Endothelial cell of umbilical vein (primary cell): ENCODE measurements at regions not wholly inside any gene's neighbourhood (a gene's known extent, or its start where the extent isn't known, plus 50 kb on each side); places are given as distances from the start of the nearest gene placed in this dataset.

ENCODE experiments used
- EZH2 ChIP-seq: IDR thresholded peaks from 2 replicates; pipeline ENCODE4 v1.6.1; 2012; ENCODE audit warnings: borderline replicate concordance, low read depth, mild to moderate bottlenecking, moderate library complexity, low read length, inconsistent platforms; ENCODE audit not compliant: severe bottlenecking
- GATA2 ChIP-seq: IDR thresholded peaks from 2 replicates; pipeline ENCODE4 v1.7.0; 2011; ENCODE audit warnings: low read depth, mild to moderate bottlenecking, moderate library complexity, mixed read lengths, low read length; ENCODE audit not compliant: insufficient read length, insufficient read depth
- JUN ChIP-seq: IDR thresholded peaks from 2 replicates; pipeline ENCODE4 v1.6.1; 2011; ENCODE audit warnings: borderline replicate concordance, low read depth; ENCODE audit not compliant: insufficient read length, insufficient read depth
- MYC ChIP-seq: IDR thresholded peaks from one replicate; pipeline ENCODE4 v1.6.1; 2011; ENCODE audit warnings: mild to moderate bottlenecking, low read depth, low read length
- POLR2A ChIP-seq: IDR thresholded peaks from 2 replicates; pipeline ENCODE4 v1.6.1; 2012; ENCODE audit warnings: low read depth, mild to moderate bottlenecking, control low read depth, low read length
- POLR2AphosphoS5 ChIP-seq: IDR thresholded peaks from 2 replicates; pipeline ENCODE4 v1.6.1; 2012; ENCODE audit warnings: low read depth, mild to moderate bottlenecking, control low read depth, low read length, moderate library complexity; ENCODE audit not compliant: insufficient read depth
- TF ChIP-seq, protein P1 (sequence below), 2 donors: IDR thresholded peaks; 1 replicate in 1 of 2; 2 replicates in 1 of 2; pipeline ENCODE4 v1.5.1; 2011; ENCODE audit warnings: low read length in 2 of 2, mild to moderate bottlenecking in 2 of 2, moderate library complexity in 2 of 2, control low read depth in 1 of 2, inconsistent platforms in 1 of 2, low read depth in 1 of 2; ENCODE audit not compliant: insufficient read depth in 1 of 2; ENCODE audit errors: extremely low read depth in 1 of 2
- TF ChIP-seq, protein P2 (sequence below): IDR thresholded peaks from 2 replicates; pipeline ENCODE4 v1.6.1; 2011; ENCODE audit not compliant: insufficient read depth, insufficient read length

DNA sequence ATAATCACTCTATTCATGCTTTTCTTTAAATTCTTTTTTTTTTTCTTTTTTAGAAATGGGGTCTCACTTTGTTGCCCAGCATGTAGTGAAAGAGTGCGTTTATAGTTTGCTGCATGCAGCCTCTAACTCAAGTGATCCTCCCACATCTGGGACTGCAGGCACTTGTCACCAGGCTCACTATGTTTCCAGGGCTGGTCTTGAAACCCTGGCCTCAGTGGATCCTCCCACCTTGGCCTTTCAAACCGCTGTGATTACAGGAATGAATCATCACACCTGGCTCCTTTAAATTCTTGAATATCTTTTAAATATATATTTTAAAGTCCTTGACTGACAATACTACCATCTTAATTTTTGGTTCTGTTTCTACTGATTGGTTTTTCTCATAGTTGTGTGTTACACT lies 591.6 kb upstream of the KCND2 start:
- TF ChIP-seq EZH2 (no peak), MYC (no peak), POLR2A (no peak), POLR2AphosphoS5 (no peak), JUN (no peak), GATA2 (no peak)
- TF ChIP-seq, protein P1, sequence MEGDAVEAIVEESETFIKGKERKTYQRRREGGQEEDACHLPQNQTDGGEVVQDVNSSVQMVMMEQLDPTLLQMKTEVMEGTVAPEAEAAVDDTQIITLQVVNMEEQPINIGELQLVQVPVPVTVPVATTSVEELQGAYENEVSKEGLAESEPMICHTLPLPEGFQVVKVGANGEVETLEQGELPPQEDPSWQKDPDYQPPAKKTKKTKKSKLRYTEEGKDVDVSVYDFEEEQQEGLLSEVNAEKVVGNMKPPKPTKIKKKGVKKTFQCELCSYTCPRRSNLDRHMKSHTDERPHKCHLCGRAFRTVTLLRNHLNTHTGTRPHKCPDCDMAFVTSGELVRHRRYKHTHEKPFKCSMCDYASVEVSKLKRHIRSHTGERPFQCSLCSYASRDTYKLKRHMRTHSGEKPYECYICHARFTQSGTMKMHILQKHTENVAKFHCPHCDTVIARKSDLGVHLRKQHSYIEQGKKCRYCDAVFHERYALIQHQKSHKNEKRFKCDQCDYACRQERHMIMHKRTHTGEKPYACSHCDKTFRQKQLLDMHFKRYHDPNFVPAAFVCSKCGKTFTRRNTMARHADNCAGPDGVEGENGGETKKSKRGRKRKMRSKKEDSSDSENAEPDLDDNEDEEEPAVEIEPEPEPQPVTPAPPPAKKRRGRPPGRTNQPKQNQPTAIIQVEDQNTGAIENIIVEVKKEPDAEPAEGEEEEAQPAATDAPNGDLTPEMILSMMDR (IDR thresholded peaks at IDR 0.05; ENCODE audit: extremely low read depth in 1 of 2, insufficient read depth in 1 of 2, low read depth in 1 of 2, low read length in 2 of 2): no peak
- TF ChIP-seq, protein P2, sequence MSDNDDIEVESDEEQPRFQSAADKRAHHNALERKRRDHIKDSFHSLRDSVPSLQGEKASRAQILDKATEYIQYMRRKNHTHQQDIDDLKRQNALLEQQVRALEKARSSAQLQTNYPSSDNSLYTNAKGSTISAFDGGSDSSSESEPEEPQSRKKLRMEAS: no peak
